Neural progenitor cell (in vitro differentiated cells): ENCODE measurements at regions not wholly inside any gene's neighbourhood (a gene's known extent, or its start where the extent isn't known, plus 50 kb on each side); places are given as distances from the start of the nearest gene placed in this dataset.

Source experiments
- DNase-seq: peaks from one replicate; pipeline ENCODE4 v3.0.0-alpha.2; 2016; ENCODE audit warnings: low spot score
- H2AFZ ChIP-seq: fragments of 200-600 bp; sonication (generic); replicated peaks from 2 replicates; pipeline ENCODE4 v1.6.1; 2016; ENCODE audit warnings: antibody characterized with exemption
- H3F3A ChIP-seq: fragments of 200-600 bp; sonication (generic); 2 replicates; pipeline ENCODE4 v1.6.1; 2016; ENCODE audit warnings: antibody characterized with exemption, low read depth
- H3K27ac ChIP-seq: fragments of 200-600 bp; sonication (generic); 2 replicates; pipeline ENCODE4 v1.5.1; 2016; ENCODE audit warnings: mild to moderate bottlenecking
- H3K27me3 ChIP-seq: fragments of 200-600 bp; sonication (generic); 2 replicates; pipeline ENCODE4 v1.6.1; 2016; ENCODE audit warnings: mild to moderate bottlenecking, moderate library complexity
- H3K36me3 ChIP-seq: fragments of 200-600 bp; sonication (generic); 2 replicates; pipeline ENCODE4 v1.5.1; 2016
- H3K4me1 ChIP-seq: fragments of 200-600 bp; sonication (generic); 2 replicates; pipeline ENCODE4 v1.6.1; 2016; ENCODE audit warnings: mixed run types
- H3K4me2 ChIP-seq: fragments of 200-600 bp; sonication (generic); 2 replicates; pipeline ENCODE4 v1.6.1; 2016
- H3K4me3 ChIP-seq: fragments of 200-600 bp; sonication (generic); 2 replicates; pipeline ENCODE4 v1.5.1; 2016
- H3K79me2 ChIP-seq: fragments of 200-600 bp; sonication (generic); 2 replicates; pipeline ENCODE4 v1.6.1; 2016; ENCODE audit warnings: low read depth
- H3K9ac ChIP-seq: fragments of 200-600 bp; sonication (generic); 2 replicates; pipeline ENCODE4 v1.6.1; 2016
- H3K9me3 ChIP-seq: fragments of 200-600 bp; sonication (generic); 2 replicates; pipeline ENCODE4 v1.5.1; 2016; ENCODE audit warnings: low read depth
- H4K20me1 ChIP-seq: fragments of 200-600 bp; sonication (generic); 2 replicates; pipeline ENCODE4 v1.6.1; 2016; ENCODE audit warnings: low read depth
- H3K27ac Mint-ChIP-seq: 3 replicates; pipeline ENCODE4 v1.8.0; 2021; ENCODE audit warnings: mixed read lengths
- H3K27me3 Mint-ChIP-seq: 2 replicates; pipeline ENCODE4 v1.8.0; 2022; ENCODE audit warnings: low read depth, mild to moderate bottlenecking, inconsistent platforms, moderate library complexity, mixed read lengths; ENCODE audit not compliant: insufficient read depth
- H3K36me3 Mint-ChIP-seq: 3 replicates; pipeline ENCODE4 v1.8.0; 2021; ENCODE audit warnings: mixed read lengths
- H3K4me1 Mint-ChIP-seq: 3 replicates; pipeline ENCODE4 v1.8.0; 2021; ENCODE audit warnings: mixed read lengths
- H3K4me3 Mint-ChIP-seq: 3 replicates; pipeline ENCODE4 v1.8.0; 2021; ENCODE audit warnings: mild to moderate bottlenecking, moderate library complexity, mixed read lengths
- H3K9me3 Mint-ChIP-seq: 3 replicates; pipeline ENCODE4 v1.8.0; 2020; ENCODE audit warnings: mixed read lengths
- EZH2 ChIP-seq: fragments of 200-600 bp; sonication (generic); IDR thresholded peaks from 2 replicates; pipeline ENCODE4 v1.6.1; 2017; ENCODE audit warnings: antibody characterized with exemption, mild to moderate bottlenecking, moderate library complexity
- EZH2phosphoT487 ChIP-seq: fragments of 200-600 bp; sonication (generic); IDR thresholded peaks from 2 replicates; pipeline ENCODE4 v1.6.1; 2017; ENCODE audit warnings: antibody characterized with exemption
- TF ChIP-seq, protein P1 (sequence below): fragments of 200-600 bp; sonication (generic); IDR thresholded peaks from 2 replicates; pipeline ENCODE4 v1.5.1; 2017; ENCODE audit warnings: antibody characterized with exemption, mild to moderate bottlenecking

DNA sequence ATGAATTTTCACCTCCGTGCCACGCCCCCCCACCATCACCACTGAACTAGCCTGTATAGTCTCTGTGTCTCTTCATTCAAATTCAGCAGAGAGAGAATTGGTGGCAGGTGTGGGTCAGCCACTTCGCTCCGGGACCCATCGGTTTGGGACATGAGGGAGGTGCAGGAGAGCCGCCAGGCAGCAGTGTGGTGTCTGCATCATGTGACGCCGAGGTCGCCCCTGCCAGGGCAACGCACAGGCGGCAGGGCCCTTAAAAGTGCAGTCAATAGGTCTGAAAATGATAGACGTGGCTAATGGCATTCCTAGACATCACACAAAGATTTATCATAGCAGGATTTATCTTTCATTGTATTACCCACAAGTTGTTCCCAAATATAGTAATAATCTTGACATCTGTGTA, 100.6 kb upstream of the RNF32 start:
- Histone ChIP-seq H3K4me1 (no peaks in the 10 kb centered on the region), H3K4me3 (no peak overlapping the region), H3K27ac (no peak overlapping the region), H3K79me2 (no peaks in the 10 kb centered on the region), H3K27me3 (no peaks in the 10 kb centered on the region), H3K36me3 (no peaks in the 10 kb centered on the region), H2AFZ (no peak overlapping the region), H3K4me2 (no peak overlapping the region), H4K20me1 (no peaks in the 10 kb centered on the region), H3F3A (no peaks in the 10 kb centered on the region), H3K9me3 (no peaks in the 10 kb centered on the region), H3K9ac (no peak overlapping the region)
- H3K4me1 Mint-ChIP-seq = no peaks in the 10 kb centered on the region
- no peak overlapping the region for H3K27ac Mint-ChIP-seq
- DNase-seq = no peak
- H3K36me3 Mint-ChIP-seq = no peaks in the 10 kb centered on the region
- peaks cover 7% of the 10 kb centered on the region for H3K27me3 Mint-ChIP-seq
- no peak overlapping the region for H3K4me3 Mint-ChIP-seq
- H3K9me3 Mint-ChIP-seq = peaks cover 3% of the 10 kb centered on the region
- TF ChIP-seq EZH2phosphoT487 (no peak), EZH2 (no peak)
- TF ChIP-seq, protein P1, sequence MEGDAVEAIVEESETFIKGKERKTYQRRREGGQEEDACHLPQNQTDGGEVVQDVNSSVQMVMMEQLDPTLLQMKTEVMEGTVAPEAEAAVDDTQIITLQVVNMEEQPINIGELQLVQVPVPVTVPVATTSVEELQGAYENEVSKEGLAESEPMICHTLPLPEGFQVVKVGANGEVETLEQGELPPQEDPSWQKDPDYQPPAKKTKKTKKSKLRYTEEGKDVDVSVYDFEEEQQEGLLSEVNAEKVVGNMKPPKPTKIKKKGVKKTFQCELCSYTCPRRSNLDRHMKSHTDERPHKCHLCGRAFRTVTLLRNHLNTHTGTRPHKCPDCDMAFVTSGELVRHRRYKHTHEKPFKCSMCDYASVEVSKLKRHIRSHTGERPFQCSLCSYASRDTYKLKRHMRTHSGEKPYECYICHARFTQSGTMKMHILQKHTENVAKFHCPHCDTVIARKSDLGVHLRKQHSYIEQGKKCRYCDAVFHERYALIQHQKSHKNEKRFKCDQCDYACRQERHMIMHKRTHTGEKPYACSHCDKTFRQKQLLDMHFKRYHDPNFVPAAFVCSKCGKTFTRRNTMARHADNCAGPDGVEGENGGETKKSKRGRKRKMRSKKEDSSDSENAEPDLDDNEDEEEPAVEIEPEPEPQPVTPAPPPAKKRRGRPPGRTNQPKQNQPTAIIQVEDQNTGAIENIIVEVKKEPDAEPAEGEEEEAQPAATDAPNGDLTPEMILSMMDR = no peak

DNA sequence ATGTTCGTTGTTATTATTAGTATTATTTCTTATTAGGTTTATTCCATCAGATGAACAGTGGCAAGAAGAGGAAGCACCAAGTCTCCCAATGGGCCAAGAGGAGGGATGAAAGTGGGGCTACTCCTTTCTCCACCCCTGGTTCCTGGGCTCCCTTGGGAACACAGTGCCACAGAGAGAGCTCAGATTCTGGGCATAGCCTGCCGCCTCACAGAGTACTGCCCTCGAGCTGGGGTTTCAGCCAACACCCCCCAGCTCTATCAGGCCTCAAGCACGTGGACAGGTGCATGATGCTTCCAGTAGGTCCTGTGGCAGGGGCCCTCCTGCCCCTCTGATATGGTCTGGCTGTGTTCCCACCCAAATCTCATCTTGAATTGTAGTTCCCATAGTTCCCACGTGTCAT, 103.6 kb upstream of the RNF32 start:
- Histone ChIP-seq H3K79me2 (no peaks in the 10 kb centered on the region), H3K4me2 (no peak overlapping the region), H3K27ac (no peak overlapping the region), H4K20me1 (no peaks in the 10 kb centered on the region), H3K4me3 (no peak overlapping the region), H3K27me3 (no peaks in the 10 kb centered on the region), H3K4me1 (no peaks in the 10 kb centered on the region), H2AFZ (no peak overlapping the region), H3K9ac (no peak overlapping the region), H3K9me3 (no peaks in the 10 kb centered on the region), H3F3A (no peaks in the 10 kb centered on the region), H3K36me3 (no peaks in the 10 kb centered on the region)
- H3K36me3 Mint-ChIP-seq = no peaks in the 10 kb centered on the region
- peaks cover 3% of the 10 kb centered on the region for H3K9me3 Mint-ChIP-seq
- no peak for TF ChIP-seq EZH2
- no peak for TF ChIP-seq EZH2phosphoT487
- TF ChIP-seq, protein P1 = no peak
- no peaks in the 10 kb centered on the region for H3K4me1 Mint-ChIP-seq
- DNase-seq = no peak
- peaks cover 7% of the 10 kb centered on the region for H3K27me3 Mint-ChIP-seq
- no peak overlapping the region for H3K4me3 Mint-ChIP-seq
- no peak overlapping the region for H3K27ac Mint-ChIP-seq

DNA sequence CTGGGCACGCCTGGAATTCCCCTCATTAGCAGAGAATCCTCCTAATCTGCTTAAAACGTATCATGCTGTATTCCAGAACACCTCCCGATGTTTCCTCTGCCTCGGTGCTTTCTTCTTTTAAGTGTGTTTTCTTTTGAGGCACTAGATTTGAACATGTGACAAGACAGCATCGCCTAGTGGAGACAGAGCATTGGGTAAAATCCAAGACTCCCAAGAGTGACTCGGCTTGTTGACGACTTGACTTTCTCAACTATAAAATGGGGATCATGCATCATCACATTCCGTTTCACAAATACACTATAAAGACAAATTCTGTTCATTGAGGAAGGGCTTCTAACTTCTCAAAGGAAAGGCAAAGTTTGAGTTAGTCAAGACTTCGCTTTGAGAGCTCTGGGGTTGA, 105.6 kb upstream of the RNF32 start:
- no peaks in the 10 kb centered on the region for H3K27me3 ChIP-seq
- Mint-ChIP-seq H3K9me3 (peaks cover 3% of the 10 kb centered on the region), H3K36me3 (no peaks in the 10 kb centered on the region), H3K4me1 (no peaks in the 10 kb centered on the region), H3K4me3 (no peak overlapping the region), H3K27me3 (peaks cover 5% of the 10 kb centered on the region), H3K27ac (no peak overlapping the region)
- H3K27ac ChIP-seq = no peak overlapping the region
- H3K9me3 ChIP-seq = no peaks in the 10 kb centered on the region
- H3F3A ChIP-seq = no peaks in the 10 kb centered on the region
- H3K4me3 ChIP-seq = no peak overlapping the region
- DNase-seq = no peak
- no peaks in the 10 kb centered on the region for H4K20me1 ChIP-seq
- H3K9ac ChIP-seq = no peak overlapping the region
- H2AFZ ChIP-seq = no peak overlapping the region
- H3K36me3 ChIP-seq = no peaks in the 10 kb centered on the region
- H3K79me2 ChIP-seq = no peaks in the 10 kb centered on the region
- TF ChIP-seq EZH2 (no peak), EZH2phosphoT487 (no peak)
- TF ChIP-seq, protein P1 = no peak
- no peak overlapping the region for H3K4me2 ChIP-seq
- H3K4me1 ChIP-seq = no peaks in the 10 kb centered on the region

GRCh38 chr7:156533964-156534363, 106.6 kb upstream of the RNF32 start:
- no peak overlapping the region for H3K9ac ChIP-seq
- no peaks in the 10 kb centered on the region for H3K4me1 Mint-ChIP-seq
- no peak overlapping the region for H2AFZ ChIP-seq
- no peaks in the 10 kb centered on the region for H3K9me3 ChIP-seq
- H3K9me3 Mint-ChIP-seq = peaks cover 3% of the 10 kb centered on the region
- no peaks in the 10 kb centered on the region for H4K20me1 ChIP-seq
- no peak overlapping the region for H3K27ac Mint-ChIP-seq
- H3F3A ChIP-seq = no peaks in the 10 kb centered on the region
- no peak overlapping the region for H3K27ac ChIP-seq
- no peaks in the 10 kb centered on the region for H3K27me3 ChIP-seq
- H3K4me2 ChIP-seq = no peak overlapping the region
- H3K4me3 ChIP-seq = no peak overlapping the region
- no peaks in the 10 kb centered on the region for H3K4me1 ChIP-seq
- no peak for DNase-seq
- peaks cover 5% of the 10 kb centered on the region for H3K27me3 Mint-ChIP-seq
- H3K36me3 Mint-ChIP-seq = no peaks in the 10 kb centered on the region
- no peaks in the 10 kb centered on the region for H3K36me3 ChIP-seq
- H3K79me2 ChIP-seq = no peaks in the 10 kb centered on the region
- no peak overlapping the region for H3K4me3 Mint-ChIP-seq
- TF ChIP-seq, protein P1 = no peak
- TF ChIP-seq EZH2 (no peak), EZH2phosphoT487 (no peak)
